LNCaP clone FGC (cell line): ENCODE measurements at regions not wholly inside any gene's neighbourhood (a gene's known extent, or its start where the extent isn't known, plus 50 kb on each side); places are given as distances from the start of the nearest gene placed in this dataset.
A peak's percentile ranks its signal among the peaks of the same experiment; 100 is the strongest.
"Not testable (repeated sequence)": the region's sequence is repeated elsewhere in the genome, so short reads cannot be mapped to it uniquely, and the experiment has no call there.

Experiments
- DNase-seq: peaks from one replicate; pipeline ENCODE4 v3.0.0-alpha.2; 2011; ENCODE audit warnings: low read depth
- H3K4me3 ChIP-seq: 2 replicates; pipeline ENCODE4 v1.5.1; 2011; ENCODE audit warnings: mild to moderate bottlenecking, low read depth, low read length, control low read depth
- CTCF ChIP-seq: IDR thresholded peaks from 2 replicates; pipeline ENCODE4 v1.5.1; 2012; ENCODE audit warnings: mild to moderate bottlenecking; ENCODE audit not compliant: control insufficient read depth, insufficient read depth; ENCODE audit errors: extremely low read depth

- no peak overlapping the region for H3K4me3 ChIP-seq
- no peak for TF ChIP-seq CTCF
- no peak for DNase-seq
Observed at GRCh38 chrX:1074172-1074571, 138.3 kb downstream of the CRLF2 start.

- H3K4me3 ChIP-seq, result no peak overlapping the region
- no peak for TF ChIP-seq CTCF
- no peak for DNase-seq
Observed at GRCh38 chrX:1072637-1073377, 139.6 kb downstream of the CRLF2 start.

GRCh38 chrX:1071351-1071750 lies 141.1 kb downstream of the CRLF2 start:
- no peak for DNase-seq
- TF ChIP-seq CTCF, result no peak

GRCh38 chrX:1062351-1062750 lies 150.1 kb downstream of the CRLF2 start:
- no peak for TF ChIP-seq CTCF
- no peak for DNase-seq
- H3K4me3 ChIP-seq, result no peak overlapping the region

More at GRCh38 chrX:1071351-1071750, 141.1 kb downstream of the CRLF2 start:
- H3K4me3 ChIP-seq, result no peak overlapping the region

GRCh38 chrX:1060562-1060960 lies 151.9 kb downstream of the CRLF2 start:
- no peak for TF ChIP-seq CTCF
- no peak overlapping the region; the same call in 1 of the 2 replicates for H3K4me3 ChIP-seq
- DNase-seq, result no peak

- H3K4me3 ChIP-seq, result peak overlapping the region; percentile 46
- TF ChIP-seq CTCF, result no peak
Observed at GRCh38 chrX:1059576-1060561, 152.6 kb downstream of the CRLF2 start.

GRCh38 chrX:1053600-1053999 lies 158.8 kb downstream of the CRLF2 start:
- DNase-seq, H3K4me3 ChIP-seq: not testable (repeated sequence)

More at GRCh38 chrX:1059576-1060561, 152.6 kb downstream of the CRLF2 start:
- no peak for DNase-seq
